Epidermal melanocyte (primary cell): ENCODE measurements at regions not wholly inside any gene's neighbourhood (a gene's known extent, or its start where the extent isn't known, plus 50 kb on each side); places are given as distances from the start of the nearest gene placed in this dataset.
"Not testable (repeated sequence)": the region's sequence is repeated elsewhere in the genome, so short reads cannot be mapped to it uniquely, and the experiment has no call there.

Experiments used
- DNase-seq: peaks from one replicate; pipeline ENCODE4 v3.0.0; 2011; ENCODE audit warnings: low spot score; ENCODE audit not compliant: insufficient read length

DNA sequence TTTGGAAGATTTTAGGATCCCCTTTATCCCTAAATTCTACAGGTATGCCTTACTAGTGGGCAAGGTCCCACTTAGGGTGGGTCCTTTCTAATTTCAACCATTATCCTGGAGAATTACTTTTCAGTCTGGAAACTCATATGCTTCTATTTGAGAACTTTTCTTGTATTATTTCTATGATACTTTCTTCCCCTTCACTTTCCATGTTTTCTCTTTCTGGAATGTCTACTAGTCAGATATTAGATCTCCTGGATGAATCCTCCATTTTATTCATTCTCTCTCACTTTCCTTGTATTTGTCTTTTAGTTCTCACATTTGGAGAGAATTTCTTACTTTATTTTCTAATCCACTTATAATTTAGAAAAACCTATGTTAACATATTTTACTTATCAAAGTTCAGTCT, 83.9 kb upstream of the SIPA1L2 start:
- DNase-seq = no peak

DNA sequence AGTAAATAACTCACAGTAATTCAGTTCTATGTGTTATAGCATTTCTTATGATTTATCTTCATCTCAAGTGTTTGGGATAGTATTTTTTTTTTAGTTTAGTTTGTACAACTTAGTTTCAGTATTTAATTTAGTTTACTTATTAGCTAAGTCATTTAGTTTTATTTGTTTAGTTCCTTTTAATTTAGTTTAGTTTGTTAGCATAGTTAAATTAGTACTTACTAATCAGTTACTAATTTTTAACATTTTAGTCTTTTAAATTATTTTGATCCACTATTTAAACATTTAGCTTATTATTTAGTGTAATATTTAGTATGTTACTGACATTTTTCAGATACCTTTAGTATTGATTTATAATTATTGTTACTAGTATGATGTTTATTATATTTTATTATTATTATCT, 85.2 kb upstream of the SIPA1L2 start:
- DNase-seq = no peak

DNA sequence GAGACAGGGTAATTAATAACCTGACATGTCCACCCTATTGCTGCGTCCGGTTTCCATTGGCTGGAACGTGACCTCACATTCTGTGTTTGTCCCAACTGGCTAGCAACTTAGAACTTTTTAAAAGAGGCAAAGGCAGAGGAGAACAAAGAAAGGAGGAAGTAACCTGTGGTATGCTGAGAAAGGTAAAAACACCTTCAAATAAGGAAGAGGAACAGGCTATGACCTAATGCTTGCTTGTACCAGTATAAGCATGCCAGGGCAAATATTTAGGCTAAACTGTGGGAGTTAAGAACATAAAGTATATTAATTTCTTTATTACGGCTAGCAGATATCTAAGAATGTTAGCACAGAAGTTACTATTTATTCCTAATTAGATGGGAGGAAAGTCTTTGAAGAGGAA, 87.3 kb upstream of the MAP10 start:
- not testable (repeated sequence) for DNase-seq

DNA sequence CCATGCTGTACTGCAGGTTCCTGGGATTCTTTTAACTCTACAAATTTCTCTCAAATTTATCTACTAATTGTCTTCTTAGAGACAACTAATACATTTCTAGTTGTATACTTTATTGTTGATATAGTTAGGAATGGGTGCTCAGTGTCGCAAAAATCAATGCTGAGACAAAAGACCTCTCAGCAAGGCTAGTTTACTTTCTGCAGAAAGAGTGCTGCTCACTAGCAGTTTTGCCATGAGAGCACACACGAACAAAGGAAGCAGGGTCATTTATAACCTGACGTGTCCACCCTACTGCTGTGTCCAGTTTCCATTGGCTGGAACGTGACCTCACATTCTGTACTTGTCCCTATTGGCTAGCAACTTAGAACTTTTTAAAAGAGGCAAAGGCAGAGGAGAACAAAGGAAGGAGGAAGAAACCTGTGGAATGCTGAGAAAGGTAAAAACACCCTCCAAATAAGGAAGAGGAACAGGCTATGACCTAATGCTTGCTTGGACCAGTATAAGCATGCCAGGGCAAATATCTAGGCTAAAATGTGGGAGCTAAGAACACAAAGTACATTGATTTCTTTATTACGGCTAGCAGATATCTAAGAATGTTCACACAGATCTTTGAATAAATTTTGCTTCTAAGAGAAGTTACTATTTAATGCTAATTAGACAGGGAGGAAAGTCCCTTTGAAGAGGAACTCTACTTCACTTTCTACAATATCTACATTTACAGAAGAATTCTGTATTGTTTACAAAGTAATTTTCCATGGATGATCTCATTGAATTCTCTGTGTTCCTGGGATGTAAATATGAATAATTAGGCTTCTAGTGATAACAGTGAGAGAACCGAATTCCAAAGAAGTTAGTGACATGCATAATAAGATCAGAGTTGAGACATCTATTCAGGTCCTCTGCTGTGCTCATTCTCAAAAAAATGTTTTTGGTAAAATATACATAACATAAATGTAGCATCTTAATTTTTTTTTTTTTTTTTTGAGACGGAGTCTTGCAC, 86.0 kb upstream of the MAP10 start:
- DNase-seq = no peak

DNA sequence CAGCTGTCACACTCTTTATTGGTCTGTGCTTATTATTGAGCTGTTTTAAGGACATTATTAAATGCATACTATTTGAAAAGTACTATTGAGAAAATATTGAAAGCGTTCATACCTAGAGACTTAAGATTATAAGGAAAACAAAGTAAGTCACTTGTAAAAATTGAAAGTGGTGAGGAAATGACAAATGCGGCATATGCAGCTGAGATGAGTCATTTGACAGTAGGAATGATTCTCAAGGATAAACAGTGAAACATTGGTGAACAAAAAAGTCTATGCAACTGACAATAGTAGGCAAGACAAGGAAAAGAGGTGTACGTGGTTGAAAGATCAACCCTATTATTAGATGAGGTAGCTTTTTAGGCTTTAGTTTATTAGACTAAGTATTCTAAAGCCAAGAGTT, 82.6 kb upstream of the MAP10 start:
- no peak for DNase-seq

DNA sequence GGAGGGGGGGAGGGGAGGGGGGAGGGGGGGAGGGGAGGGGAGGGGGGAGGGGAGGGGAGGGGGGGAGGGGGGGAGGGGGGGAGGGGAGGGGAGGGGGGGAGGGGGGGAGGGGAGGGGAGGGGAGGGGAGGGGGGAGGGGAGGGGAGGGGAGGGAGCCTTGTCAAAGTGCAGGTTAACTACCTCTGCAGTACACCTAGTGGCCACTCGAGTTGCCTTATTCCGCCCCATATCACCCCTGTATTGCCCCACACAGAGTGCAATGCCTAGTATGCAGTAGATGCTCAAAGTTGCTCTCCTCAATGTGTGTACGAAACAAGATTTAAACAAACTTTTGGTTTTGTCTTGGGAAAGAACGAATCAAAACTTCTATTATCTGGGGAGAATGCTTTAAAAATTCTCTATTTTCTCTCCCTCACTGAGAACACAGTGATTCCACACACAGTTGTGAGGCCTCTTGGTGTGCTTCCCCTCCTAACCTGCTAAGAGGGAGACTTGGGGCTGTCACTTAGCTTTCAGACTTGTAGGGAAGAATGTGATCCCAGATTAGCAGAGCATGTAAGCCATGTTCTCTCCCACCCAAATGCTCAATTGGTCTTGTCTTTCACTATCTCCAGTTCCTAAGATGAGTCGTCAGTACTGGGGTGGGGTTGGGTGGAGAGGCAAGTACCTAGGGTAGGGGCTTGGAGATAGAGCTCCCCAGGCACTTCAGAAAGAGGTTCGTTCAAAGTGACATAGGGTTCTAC, 79.7 kb upstream of the MAP10 start:
- DNase-seq = no peak

DNA sequence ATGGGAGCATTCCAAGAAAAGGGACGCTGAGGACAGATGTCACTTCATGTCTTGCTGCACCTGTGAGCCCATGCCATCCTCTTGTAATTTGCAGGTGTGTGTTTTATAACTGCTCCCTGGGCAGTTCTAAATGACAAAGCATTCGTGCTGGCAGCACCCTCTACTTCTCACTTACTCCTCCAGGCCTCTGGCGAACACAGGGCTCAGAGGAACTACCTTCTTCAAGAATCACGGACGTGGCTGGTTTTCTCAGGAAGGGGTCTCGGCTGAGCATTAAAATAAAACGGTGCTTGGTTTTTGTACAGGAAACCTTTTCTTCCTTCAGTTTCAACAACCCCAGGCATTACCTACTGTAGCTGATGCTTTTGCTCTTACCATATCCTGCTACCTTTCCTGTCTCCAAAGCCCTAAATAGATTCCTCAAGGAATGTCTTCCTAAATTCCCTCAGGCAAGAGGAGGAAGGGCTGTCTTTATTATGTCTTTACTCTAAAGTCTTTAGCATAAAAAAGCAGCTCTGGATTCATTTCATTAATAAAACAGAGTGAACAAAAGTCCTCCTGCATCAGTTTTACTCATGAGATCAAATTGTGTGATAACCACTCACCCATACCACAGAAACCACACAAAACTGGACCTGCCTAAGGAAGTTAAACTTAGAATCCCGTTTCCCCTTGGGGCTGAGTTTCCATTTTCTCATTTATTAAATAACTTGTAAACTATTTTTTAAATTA, 79.0 kb upstream of the MAP10 start:
- no peak for DNase-seq

DNA sequence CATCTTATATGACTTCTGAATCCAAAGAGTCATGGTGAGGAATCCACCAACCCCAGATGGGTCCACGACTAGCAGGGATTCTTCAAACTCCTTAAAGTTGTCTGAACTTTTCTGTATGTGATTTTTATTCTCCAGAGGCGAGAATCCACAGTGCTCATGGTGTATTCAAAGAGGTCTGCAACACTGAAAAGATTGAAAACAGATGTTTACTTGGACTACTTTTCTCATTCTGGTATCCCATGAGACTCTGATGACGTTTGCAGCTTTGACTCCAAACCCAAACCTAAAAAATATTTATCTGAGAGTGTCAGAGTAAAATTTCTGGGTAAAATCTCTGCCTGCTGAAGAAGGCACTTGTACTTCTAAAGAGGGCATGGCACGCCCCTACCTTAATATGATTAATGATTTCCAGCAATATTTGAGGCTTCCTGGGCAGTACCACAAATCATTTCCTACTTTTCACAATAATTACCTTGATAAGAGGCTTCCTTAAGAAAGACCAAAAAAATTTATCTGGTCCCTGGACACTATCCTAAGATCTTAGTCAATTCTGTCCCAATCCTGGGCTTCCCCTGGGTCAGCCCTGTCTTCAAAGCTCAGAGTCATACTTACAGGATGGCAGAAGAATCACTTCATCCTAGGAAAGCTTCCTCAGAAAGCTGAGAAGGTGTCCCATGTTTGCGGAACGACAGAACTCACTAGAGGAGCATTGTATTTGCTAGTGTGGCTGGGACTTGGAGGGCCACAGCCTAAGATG, 76.5 kb upstream of the MAP10 start:
- DNase-seq = no peak

DNA sequence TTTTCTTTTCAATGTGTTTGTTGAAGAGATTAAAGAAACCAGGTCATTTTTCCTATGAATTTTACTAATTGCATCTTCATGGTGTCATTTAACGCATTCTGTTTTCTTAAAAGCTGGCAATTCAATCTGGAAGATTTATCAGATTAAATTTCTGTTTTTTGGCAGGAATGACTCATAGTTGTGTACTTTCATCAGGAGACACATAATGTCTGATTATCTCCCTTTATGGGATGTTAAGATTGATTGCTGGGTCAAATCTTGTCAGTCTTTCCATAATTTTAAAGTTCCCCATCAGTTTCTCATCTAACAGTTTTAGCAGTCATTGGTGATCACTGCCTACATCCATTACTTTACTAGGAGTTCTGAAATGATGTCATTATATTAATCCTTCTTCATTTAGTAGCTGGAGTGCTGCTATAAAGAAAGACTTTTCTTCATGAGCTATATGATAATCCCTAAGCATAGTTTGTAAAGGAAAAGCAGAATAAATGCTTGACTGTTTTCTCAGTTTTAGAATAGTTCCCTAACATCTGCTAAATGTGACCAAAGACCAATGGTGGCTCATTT, 72.8 kb upstream of the MAP10 start:
- no peak for DNase-seq

DNA sequence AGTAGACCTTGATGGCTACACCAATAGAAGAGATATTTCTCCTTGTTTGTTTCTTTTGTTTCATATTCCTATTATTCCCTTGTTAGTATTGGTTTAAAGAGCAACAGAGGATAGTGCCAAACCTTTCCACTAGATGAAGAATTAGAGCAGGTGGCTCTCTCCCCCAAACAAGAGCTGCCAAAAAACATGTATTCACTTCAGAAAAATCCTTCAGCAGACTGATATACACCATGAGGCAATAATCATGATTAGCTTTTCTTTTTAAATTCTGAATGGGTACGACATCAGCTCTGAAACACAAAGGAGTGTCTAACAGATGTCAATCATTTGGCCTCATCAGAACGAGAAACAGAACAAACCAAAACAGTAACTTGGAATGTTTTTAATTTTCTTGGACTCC, 67.3 kb upstream of the MAP10 start:
- no peak for DNase-seq

DNA sequence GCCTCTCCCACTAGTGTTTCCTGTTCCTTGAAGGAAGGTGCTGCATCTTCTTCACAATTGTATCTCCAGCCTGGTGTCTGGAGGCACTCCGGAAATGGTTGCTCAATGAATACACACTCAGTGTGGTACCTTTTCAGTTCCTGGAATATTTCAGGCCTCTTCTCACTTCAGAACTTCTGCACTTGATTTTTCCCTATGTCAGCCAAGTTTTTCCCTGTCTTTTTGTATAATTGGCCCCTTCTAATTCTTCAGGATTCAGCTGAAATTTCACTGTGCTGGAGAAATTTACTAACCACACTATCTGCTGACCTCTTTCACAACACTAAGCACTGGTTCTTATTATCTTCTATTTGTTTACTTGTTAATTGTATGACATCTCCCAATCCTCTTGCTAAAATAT, 61.2 kb upstream of the MAP10 start:
- no peak for DNase-seq

DNA sequence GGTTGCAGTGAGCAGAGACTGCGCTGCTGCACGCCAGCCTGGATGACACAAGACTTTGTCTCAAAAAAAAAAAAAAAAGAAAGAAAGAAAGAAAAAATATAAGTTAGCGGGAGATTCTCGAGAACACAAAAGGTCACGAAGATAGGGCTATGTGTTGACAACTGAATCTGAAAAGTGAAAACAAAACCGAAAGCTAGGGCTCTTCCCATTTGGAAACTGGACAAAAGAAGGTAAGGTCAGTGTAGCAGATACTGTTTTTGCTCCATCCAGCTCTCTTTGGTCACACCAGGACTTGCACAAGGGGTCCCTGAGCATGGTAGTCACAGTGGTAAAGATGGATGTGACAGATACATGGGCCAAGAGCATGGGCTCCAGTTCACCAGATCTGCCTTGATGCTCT, 60.4 kb upstream of the MAP10 start:
- no peak for DNase-seq

DNA sequence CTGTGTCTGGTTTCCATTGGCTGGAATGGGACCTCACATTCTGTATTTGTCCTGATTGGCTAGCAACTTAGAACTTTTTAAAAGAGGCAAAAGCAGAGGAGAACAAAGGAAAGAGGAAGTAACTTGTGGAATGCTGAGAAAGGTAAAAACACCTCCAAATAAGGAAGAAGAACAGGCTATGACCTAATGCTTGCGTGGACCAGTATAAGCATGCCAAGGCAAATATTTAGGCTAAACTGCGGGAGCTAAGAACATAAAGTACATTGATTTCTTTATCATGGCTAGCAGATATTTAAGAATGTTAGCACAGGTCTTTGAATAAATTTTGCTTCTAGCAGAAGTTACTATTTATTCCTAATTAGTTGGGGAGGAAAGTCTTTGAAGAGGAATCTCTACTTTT, 59.5 kb upstream of the MAP10 start:
- DNase-seq = not testable (repeated sequence)

DNA sequence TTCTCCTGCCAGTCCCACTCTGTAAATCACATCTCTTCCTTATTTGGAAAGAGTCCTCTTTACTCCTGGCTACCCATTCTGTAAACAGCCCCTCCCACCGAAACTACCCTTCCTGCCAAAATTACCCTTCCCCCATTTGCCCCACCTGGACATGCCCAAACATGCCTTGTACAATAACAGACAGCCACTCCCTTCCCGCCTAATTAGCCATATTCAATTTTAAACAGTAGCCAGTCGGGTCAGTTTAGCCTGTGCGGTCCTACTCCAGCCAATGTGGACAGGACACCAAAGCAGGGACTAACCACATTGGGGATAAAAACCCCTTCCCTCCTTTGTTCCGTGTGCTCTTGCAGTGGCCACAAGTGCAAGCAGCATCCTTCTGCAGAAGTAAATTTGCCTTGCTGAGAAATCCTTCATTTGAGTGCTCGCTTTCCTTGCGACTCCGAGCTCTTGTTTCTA, 56.3 kb upstream of the MAP10 start:
- DNase-seq = no peak

DNA sequence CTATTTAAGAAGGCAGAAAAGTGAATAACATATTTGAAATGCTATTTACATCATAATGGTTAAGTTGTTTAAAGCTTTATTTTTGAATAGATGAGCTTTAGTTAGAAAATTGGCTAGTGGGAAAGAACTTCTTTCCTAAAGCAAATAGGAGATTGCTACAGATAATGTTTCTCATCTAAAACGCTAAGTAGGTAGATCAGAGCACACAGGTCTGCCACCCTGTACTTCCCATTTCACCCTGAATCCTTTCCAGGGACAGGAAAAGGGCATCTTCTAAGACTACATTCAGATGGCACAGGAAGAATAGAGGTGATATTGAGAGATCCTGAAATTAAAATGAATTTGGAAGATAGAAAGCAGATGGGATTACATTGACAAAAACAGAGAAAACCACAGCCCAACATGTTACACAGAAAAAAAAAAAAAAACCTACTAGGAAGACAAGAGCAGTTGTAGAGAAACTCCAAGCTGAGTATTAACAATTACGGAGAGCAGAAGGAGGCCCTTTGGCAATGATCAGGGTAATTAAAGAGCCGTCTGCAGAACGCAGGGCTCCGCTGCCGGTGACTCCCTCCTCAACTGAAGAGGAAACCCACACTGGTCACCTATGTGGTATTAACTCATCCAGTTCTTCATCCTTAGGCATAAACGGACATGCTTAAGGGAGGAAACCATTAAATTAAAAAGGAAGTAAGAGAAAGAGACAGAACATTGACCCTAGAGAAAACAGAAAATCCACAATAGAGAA, 53.6 kb upstream of the MAP10 start:
- no peak for DNase-seq

DNA sequence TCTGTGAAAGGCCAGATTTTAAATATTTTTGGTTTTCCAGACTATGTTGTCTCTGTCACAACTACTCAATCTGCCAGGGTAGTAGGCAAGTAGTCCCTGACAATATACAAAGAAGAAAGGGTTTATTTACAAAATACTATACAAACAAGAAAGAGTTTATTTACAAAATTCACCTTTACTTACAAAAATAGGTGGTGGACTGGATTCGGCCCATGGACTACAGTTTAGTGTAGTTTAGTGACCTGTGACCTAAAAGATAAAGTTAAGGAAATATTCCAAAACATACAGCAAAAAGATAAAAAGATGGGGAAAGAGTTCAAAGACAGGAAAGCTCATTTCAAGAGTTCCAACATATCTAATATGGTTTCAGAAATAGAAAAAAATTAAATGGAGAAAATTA, 52.9 kb upstream of the MAP10 start:
- DNase-seq = no peak

DNA sequence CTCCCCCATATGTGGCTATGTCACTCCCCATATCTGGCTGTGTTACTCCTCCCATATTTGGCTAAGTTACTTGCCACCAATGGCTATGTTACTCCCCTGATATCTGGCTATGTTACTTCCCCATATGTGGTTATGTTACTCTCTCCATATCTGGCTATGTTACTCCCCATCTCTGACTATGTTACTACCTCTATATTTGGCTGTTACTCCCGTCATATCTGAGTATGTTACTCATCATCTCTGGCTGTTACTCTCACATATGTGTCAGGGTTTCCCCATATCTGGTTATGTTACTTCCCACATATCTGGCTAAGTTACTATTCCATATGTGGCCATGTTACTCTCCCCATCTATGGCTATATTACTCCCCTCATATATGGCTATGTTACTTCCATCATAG, 50.3 kb upstream of the MAP10 start:
- DNase-seq = no peak
